ENCODE measurements at regions not wholly inside any gene's neighbourhood (a gene's known extent, or its start where the extent isn't known, plus 50 kb on each side); places are given as distances from the start of the nearest gene placed in this dataset.

DNA sequence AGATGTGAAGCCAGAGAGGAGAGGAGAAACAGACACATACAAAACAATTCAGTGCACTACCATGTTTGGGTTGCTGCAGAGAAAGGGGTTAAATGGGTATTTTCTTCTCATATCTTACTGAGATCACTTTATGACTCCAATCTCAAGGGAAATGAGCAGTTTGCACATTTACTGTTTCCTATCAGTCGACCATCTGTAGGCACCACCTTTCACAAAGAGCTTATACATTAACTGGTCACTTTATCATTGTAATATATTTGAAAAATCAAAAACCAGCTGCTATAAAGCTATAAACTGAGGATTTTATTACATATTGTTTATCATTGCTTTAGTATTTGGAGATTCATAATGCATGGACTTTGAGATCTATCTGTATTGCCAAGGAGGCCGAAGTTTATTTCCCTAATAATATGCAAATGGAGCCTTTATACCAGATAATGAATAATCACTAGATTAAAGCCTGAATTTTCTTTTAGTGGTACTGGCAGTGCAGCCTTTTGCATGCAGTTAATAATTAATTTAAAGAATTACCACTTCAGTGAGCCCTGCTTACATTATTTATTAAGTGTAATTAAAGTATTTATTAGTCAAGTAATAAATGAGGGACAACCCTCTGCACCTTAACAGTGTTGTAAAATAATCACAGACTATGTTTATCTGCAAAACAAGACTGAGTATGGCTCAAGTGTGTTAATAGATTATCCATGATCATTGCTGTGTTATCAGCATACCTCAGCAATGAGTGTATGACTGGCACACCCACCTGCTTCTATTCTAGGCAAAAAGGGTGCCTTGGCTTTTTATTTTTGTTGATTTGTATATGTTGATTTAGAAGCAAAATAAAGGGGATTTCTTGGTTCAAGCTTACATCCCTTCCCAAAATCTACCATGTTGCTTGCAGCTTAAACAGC lies 167.7 kb upstream of the SLC14A2 start:
- no peak for DNase-seq

DNA sequence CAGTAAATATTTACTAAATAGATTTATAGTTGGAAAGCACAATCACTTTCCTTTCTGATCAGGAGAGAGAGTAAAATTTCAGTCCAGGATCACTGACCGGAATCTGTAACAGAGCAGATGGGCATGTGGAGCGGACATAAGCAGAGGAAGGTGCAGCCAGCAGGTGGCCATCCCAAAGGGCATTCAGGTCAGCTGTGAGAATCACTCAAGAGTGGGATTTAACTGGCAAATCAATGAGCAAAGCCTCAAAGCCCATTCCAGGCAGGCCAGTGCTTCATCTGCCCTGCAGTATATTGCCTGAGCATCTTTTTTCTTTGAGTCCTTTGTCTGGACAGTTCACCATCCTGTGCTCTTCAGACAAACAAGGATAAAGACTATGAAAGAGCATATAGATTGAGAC lies 166.4 kb upstream of the SLC14A2 start:
- DNase-seq: no peak

DNA sequence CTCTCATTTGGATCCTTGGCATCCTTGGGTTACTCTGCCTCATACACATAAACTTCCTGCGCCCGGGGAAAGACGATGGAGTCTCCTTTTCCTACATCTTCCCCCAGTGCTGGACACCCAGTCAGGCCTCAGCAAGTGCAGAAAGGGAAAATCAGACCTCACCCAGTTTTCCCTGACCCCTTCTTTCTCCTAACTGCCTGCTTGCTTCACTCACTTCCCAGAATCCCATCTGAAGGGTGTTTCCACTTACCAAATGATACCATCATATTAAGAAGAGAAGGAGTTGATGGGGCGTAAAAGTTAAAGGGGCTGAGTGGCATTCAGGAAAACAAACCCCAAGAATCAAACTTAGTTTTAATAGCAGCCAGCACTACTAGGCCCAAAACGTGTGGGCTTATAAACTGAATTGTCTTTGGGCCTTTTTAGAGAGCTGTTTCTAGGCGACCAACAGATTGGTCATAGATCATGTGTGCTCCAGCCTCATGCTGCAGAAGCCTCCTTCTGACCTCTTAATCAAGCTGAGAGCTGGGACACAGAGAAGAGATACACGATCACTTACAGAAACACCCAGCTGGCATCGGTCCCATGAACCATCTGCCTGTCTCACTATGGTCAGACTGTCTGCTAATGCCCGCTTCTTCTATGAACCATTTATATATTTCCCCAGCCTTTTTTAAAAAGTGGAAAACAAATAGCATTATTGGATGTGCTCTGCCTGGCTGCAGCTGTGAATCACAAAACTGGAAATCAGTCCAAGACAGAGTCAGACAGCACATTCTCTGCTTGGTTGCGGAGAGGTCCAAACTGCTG lies 165.7 kb upstream of the SLC14A2 start:
- no peak for DNase-seq

DNA sequence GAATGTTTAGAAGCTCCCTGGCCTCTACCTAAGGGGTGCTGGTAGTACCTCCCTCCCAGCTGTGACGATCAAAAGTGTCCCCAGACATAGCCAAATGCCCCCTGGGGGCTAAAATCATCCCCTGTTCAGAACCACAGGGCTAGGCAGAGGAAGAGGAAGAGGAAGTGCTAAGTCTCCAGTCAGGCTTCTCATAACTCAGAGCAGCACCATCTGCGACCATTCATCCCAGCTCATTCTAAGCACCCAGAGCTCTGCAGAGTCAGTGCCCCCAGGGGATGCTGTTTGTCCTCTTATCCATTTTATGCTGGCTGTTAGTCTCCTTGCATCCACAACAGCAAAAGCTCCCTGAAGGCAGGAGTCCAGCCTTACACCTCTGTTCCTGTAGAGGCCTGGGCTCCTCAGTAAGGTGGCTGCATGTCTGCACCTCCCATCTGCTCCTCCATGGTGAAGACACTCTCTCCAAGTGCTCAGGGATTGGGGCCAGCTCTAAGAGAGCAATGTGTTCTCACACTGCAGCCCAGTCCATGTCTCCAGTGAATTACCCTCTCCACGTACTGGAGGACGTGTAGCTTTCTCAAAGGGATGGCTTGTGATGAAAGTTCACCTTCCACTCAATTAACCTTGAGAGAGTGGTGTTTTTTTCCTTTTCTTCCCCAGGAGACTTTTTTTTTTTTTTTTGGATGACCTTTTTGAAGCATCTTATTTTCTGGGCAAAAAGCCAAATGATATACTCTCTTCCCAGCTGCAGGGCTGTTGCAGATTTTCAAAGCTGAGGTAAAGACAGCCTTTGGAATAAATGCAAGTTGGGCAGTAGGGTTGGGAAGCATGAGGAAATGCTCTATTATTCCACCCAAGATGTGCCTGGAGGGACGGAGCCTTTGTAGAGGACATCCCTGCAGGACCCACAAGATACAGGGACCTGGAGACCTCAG lies 158.9 kb upstream of the SLC14A2 start:
- DNase-seq: no peak

DNA sequence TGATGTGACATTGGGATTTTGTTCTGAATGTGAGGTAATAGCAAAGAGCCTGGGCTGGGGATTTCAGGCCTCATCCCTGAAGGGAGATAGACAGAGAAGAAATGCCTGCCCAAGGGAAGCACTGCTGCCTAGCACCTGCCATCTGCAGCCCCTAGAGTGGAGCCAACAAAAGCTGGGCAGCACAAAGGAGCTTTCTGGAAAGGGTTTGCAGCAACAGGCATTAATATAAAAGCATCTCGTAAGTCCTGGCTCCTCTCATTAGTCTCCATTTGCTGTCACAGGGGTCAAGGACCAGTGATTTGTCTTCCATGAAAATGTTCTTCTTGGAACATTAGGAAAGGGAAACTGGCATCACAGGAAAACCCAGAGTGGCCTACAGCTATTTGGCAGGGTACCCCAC lies 157.2 kb upstream of the SLC14A2 start:
- no peak for DNase-seq

DNA sequence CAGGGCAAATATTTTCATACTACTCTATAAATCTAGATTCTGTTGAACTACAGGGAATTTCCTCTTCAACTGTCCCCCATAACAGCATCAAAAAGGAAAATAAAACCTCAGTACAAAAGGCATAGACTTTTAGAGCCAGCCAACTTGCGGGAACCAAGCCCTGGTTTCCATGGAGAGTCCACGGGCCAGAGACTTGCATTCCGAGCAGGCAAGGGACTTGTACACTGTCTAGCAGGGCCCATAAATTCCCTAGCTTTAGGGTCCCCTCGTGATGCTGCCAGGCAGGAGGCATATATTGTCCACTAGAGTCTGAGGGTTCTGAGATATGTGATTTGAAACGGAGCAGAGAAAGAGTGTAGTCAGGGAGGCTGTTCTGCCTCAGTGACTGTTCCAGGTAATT lies 153.1 kb upstream of the SLC14A2 start:
- no peak for DNase-seq

DNA sequence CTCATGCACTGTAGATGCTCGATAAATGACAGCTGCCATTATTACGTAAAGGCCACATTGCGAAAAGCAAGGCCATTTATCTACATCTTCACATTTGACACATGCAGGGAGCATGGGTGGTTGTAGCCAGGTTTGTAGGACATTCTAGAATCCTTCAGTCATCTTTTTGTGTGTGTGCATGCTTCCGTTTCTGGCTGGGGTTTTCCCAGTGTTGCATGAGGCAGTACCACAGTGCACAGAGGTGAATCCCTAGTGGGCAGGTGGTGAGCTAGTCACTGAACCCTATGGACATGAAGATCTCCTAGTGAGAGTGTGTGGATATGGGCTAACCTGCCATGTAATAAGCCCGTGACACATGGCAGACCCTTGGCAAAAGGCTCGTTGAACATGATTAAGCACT lies 151.8 kb upstream of the SLC14A2 start:
- no peak for DNase-seq

DNA sequence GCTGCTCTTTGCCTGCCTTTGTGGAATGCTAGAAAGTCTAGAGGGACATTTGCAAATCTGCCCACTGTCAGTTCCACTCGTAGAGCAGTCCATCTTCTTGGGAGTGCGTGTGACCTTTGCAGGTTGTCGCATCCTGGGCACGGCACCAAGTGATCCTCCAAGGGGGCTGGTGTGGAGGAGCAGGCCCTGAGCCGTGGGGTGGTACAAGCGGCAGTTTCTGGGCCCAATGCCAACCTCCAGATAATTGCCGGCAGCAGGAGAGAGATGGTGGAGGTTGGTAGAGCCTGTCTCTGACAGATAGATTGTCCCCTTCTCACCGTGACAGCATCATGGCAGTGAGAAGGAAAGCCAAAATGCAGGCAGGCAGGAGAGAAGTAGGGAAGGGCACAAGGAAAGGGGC lies 150.7 kb upstream of the SLC14A2 start:
- DNase-seq: no peak

DNA sequence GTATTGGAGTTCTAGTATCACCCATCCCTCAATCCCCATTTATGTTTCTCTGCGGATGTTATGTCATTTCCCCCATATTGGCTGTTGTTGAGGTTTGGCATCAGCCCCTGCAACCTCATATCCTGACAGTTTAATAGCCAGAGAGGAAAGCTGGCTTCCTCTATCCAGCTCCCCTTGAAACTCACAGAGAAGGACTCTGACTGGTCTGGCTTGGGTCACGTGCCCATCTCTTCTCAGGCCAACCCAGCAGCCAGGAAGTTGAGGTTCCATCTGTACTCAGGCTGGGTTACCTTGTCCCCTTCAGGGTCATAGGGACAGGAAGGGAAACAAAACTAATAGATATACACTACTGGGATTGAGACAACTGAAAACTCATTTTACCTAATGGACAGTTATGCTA lies 148.0 kb upstream of the SLC14A2 start:
- no peak for DNase-seq

DNA sequence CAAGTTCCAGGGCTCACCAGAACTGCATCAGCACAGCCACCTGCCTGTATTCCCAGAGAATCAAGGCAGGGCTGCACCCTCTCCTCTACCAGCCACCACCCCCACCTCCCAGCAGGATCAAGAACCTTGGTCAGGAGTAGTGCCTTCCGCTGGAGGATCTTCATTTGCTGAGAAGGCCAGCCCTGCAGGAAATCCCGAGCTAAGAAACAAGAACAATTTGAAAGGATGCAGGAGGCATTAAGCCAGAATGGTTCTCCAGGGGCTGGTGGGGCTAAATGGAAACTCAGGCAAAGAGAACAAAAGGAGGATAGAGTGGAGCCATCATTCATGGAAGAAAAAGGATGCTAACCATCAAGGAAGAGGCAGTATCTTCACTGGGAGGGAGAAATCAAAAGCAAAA lies 147.3 kb upstream of the SLC14A2 start:
- no peak for DNase-seq

DNA sequence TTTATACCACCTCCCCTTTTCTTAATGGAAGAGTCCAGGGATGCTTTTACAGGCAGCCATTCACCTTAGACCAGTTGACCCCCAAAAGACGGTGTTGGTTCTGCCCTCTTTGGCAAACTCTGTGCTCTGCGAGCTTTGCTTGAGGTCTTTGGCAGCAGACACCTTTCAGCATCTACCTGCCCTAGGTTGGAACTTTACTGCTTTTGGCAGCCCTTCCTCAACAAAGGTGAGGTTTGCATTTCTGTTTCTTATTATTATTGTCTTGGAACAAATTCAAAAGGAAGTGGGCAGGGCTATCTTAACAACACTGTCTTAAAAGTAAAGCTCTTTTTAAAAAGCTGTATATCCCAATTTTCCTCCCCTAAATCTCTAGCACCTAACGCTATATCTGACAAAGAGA lies 136.4 kb upstream of the SLC14A2 start:
- no peak for DNase-seq

DNA sequence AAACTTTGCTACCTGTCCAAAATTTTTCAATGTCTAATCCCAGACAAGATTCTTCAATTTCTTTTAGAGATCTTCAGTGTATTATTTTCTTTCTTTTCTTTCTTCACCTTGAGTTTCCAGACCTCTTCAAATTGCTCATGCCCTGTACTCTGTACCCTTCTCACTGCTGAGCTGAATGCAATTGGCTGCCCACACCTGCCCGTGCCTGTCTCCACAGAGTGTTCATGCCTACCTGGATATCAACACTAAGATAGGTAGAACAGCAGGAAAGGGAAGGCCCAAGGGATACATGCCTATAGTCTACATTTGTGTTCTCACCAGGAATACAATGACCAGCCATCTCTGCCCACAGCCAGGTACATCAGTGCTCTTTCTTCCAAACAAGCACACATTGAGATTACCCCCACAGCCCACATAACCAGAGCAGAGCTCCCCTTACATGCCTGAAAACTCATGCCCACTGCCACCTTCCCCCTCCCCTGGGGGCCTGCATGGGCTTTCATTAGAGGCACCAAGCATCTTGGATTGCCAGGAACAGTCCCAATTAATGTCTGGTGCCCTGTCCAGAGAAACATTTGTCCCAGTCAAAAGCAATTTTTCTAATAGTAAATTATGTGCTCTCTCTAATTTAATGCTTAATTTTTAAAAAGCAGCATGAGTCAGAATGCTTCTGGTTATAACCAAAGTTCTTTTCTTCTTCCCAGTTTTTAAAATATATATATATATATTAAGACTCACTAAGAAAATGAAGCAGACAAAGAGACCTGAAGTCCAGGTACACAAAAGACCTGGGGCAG lies 134.9 kb upstream of the SLC14A2 start:
- DNase-seq: no peak

DNA sequence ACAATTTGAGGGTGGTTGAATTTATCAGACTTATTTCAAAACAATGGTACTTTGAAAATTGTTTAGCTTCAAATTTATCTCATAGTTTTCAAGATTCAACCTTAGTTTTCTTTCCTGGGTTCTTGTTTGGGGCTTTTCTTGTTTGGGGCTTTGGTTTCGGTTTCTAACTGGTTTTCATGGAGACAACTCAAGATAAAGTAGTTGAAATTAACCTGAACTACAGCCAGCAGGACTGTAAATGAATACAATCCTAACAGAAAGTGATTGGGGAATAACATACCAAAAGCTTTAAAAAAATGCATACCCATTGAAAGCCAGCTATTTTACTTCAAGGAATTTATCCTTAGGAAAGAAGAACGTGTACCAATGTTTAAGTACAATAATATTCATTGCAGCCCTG lies 133.5 kb upstream of the SLC14A2 start:
- DNase-seq: no peak

DNA sequence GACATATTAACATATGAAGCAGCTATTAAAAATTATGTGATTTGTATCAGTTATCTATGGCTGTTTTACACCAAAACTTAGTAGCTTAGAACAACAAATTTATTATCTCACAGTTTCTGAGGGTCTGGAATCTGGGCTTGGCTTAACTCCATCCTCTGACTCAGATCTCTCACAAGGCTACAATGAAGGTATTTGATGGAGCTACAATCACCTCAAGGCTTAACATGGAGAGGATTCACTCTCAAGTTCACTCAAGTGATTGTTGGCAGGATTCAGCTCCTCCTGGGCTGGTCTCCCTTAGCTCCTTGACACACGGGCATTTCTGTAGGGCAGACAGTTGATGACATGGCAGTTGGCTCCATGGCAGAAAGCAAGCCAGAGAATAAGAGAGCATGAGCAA lies 133.0 kb upstream of the SLC14A2 start:
- no peak for DNase-seq

DNA sequence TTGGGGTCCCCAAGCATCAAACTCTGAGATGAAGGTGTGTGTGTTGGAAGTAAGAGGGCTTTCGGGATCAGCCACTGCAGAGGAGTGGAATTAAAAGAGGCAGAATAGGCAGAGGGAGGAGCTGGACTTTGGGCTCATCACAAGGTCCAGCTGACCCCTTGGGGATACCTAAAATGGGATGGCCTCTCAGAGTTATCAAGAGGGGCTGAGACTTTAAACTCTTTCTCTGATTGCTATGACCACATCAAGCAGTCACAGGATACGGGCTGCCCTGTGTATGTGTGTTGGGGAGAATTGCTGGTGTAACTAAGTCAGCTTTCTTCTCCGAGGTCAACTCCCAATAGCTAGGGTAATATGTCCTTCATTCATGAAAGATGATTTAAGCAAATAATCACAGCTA lies 127.7 kb upstream of the SLC14A2 start:
- DNase-seq: no peak

DNA sequence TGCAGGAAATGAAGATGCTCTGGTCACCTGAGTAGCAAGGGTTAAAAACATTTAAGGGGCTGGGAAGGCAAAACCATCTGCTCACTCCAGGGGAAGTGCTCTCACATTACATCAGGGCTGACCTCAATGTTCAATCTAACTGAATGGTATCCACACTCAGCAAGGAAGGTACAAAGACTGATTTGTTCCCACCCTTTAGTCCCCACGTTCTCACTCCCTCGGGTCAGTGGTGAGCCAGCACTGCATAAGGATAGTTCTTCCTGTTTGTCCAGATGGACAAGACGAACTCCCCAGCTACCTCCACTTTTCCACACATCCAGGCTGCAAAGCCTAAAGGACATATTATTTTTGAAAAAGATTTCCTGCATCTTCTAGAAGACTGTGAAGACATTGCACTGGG lies 126.6 kb upstream of the SLC14A2 start:
- DNase-seq: no peak

DNA sequence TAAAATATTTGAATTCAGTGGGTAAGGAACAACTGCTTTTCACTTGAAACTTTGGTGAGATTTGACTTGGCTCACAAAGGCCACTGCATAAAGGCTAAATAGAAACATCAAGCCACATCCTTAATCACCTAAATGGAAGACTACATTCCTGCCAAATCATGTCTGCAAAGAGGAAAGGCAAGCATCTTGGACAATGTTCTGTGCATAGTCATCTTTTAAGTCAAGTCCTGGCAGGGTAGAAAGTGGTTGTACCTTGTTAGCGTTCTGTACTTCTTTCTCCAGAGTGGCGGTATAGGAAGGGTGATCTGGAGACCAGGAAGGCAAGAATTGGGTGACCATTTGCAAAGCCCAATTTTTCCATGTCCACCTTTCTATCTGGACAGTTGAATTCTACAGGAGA lies 121.4 kb upstream of the SLC14A2 start:
- no peak for DNase-seq

DNA sequence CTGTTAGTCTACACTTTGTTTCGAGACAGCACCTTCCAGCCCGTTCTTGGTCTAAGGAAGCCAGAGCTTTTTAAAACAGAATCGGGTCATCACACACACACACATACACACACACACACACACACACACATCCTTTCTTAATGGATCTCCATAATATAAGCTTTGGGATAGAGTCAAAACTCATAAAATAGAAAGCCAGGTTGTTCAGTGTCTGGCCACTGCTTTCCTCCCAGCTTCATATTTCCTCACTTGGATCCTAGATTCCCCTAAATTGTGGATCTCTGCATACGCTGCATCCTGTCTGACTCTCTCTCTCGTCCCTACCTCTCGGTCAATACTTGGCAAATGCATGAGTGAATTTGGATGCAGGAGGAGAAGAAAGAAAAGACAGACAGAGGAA lies 120.5 kb upstream of the SLC14A2 start:
- DNase-seq: no peak

DNA sequence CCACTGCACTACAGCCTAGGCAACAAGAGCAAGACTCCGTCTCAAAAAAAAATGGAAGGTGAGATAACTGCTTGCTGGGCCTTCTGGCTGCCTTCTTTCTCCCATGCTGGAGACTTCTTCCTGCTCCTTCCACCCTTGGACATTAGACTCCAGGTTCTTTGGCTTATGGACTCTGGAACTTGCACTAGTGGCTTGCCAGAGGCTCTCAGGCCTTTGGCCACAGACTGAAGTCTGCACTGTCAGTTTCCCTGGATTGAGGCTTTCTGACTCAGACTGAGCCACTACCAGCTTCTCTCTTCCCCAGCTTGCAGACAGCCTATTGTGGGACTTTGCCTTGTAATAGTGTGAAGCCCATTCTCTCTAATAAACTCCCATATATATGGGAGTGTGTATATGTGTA lies 118.5 kb upstream of the SLC14A2 start:
- DNase-seq: no peak

DNA sequence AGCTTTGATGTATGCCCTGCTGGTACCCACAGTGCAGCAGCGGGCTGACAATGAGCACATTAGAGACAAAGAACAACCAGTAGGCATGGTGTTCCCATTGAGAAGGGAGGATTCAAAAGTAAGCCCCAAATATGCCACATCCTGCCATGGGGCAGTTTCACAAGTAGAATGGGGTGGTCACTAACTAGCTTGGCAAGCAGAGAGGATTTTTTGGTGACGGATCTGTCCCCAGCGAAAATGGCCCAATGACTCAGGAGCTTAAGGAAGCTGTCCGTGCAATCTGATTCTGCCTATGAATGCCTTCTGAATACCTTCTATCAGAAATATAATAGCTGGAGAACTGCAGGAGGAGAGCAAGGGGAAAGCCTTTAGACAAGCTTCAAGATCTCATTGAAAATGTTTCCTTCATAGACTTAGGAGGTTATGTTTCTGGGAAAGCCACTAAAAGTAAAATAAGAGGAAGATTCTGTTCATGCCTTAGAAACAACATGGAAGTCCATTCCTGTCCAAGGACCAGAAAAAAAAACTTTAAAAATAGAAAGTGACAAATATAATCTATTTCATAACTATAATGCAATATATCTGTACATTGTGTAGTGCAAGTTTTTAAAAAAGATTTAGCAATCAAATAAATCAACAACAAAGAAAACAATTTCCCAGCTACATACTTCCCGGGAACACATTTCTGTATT lies 117.5 kb upstream of the SLC14A2 start:
- no peak for DNase-seq

DNA sequence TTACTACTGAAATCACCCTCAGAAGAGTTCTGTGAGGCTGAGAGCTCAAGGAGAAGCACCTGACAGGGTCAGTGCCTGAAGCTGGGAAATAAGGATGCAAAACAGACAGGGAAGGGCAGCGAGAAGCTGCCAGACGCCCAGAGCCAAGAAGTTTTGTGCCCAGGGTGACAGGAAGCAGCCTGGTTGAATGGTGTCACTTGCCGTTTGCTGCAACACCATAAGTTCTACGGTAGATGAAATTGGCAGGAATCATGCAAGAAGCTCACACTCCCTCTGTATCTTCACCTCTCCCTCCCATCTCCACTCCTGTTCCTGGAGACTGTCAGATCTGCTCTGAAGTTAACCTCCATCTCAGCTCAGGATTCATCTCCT lies 117.0 kb upstream of the SLC14A2 start:
- DNase-seq: no peak

DNA sequence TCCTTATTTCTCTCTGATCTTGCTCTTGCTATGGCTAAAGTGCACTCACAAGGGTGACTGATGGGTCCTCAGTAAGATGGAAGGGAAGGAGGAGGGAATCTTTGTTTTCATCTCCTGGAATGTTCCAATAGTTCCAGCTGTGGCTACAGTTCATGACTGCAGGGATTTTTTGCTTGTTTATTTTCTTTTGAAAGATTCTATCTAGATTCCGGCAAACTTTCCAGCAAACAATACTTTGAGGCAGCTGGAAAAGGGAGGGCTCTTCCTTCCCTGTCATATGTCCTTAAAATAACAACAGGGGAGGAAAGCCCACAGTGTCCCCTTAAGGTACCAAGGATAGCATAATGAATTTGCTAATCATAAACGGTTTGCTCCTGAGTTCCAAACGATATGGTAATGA lies 111.3 kb upstream of the SLC14A2 start:
- no peak for DNase-seq

Data from NCI-H146 (cell line).